ENCODE measurements at regions not wholly inside any gene's neighbourhood (a gene's known extent, or its start where the extent isn't known, plus 50 kb on each side); places are given as distances from the start of the nearest gene placed in this dataset.
"Not testable (repeated sequence)": the region's sequence is repeated elsewhere in the genome, so short reads cannot be mapped to it uniquely, and the experiment has no call there.

- DNase-seq = no peak
Measured at GRCh38 chrX:47302396-47302795, 68.0 kb upstream of the ZNF157 start.

DNA sequence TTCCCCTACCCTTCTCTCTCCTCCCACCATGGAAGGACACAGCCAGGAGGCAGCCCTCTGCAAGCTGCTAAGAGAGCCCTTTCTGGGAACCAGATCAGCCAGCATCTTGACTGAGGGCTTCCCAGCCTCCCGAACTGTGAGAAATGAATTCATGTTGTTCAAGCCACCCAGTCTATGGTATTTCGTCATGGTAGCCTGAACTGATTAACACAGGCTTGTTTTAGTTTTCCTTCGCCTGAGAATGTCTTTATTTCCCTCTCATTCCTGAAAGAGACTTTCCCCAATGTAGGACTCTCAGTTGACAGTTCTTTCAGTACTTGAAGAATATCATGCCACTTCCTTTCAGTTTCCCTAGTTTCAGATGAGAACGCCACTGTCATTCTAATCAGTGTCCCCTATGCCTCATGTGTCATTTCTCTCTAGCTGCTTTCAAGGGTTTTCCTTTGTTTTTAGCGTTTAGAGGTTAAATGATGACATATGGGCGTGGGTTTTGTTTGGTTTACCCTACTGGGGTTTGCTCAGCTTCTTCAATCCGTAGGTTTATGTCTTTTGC is 63.8 kb upstream of the ZNF157 start:
- not testable (repeated sequence) for DNase-seq

GRCh38 chrX:47311932-47312774 is 58.2 kb upstream of the ZNF157 start:
- peak; percentile 55 for DNase-seq

DNA sequence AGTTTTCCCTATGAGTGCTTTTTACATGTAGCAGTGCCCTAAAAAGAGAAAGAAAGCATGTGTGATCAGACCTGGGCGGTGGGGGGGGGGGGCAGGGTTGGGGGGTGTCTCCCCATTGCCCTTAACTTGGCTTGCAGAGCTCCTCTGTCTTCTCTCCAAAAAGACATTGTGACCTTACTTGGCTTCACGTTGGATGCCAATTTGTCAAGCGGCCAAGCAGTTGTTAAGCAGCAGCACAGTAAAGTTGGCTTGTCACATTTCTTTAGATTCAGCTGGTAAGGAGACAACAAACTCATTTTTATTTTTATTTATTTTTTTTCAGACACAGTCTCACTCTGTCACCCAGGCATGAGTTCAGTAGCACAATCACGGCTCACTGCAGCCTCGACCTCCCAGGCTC is 57.3 kb upstream of the ZNF157 start:
- DNase-seq = no peak

DNA sequence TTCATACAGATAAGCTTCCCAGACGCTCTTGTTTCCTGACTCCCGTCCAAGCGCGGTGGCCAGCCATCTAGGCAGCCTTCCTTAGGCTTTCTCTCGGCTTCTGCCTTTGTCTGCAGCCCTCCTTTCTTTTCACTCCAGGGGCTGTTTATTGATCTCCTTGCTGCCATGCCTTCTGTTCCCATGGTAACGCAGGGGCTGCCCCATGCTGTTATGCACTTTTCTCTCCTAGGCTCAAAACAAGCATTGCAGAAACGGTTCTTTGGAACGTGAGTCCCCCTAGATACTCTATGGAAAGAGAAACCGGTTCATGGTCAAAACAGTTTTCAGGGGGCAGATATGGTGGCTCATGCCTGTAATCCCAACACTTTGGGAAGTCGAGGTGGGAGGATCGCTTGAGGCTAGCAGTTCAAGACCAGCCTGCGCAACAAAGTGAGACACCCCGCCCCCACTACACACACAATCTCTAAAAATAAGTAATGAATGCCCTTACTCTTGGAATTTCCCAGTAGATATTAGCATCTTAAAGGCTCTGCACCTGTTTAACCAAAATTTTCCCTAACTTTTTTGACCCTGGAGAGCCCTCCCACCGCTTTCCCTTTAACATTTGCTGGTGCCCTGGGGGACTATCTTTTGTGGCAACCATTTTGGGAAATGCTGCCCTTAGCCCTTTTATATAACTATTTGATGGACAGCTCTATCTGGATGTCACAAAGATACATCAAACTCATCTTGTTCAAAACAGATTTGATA is 53.9 kb upstream of the ZNF157 start:
- DNase-seq = no peak
